ENCODE measurements at regions not wholly inside any gene's neighbourhood (a gene's known extent, or its start where the extent isn't known, plus 50 kb on each side); places are given as distances from the start of the nearest gene placed in this dataset.

GRCh38 chr5:158124606-158125316, 265.8 kb upstream of the CLINT1 start:
- no peaks in the 10 kb centered on the region for H3K27me3 ChIP-seq
- 92% methylated on average over 3 of the region's 3 CpGs for WGBS (ENCODE audit: low lambda C conversion rate, missing lambda C conversion rate)
- H3K4me1 ChIP-seq (ENCODE audit: insufficient read depth): peaks cover 7% of the 10 kb centered on the region
- no peaks in the 10 kb centered on the region for H3K36me3 ChIP-seq (replicated peaks; ENCODE audit: insufficient read depth, low read depth)
- H3K4me2 ChIP-seq: no peak overlapping the region
- H4K20me1 ChIP-seq (ENCODE audit: insufficient read depth, poor library complexity, severe bottlenecking): no peaks in the 10 kb centered on the region
- H3K9me3 ChIP-seq (ENCODE audit: low read depth): no peaks in the 10 kb centered on the region
- H2AFZ ChIP-seq: no peak overlapping the region
- TF ChIP-seq EZH2phosphoT487 (IDR thresholded peaks at IDR 0.05; ENCODE audit: low read depth, severe bottlenecking, unreplicated experiment): no peak
- TF ChIP-seq EZH2 (IDR thresholded peaks at IDR 0.05; ENCODE audit: borderline replicate concordance): no peak
- no peak for TF ChIP-seq CTCF (IDR thresholded peaks at IDR 0.05; ENCODE audit: poor library complexity)
- H3K79me2 ChIP-seq: no peaks in the 10 kb centered on the region
- H3K27ac ChIP-seq: no peak overlapping the region
- DNase-seq (ENCODE audit: low spot score): no peak
- no peaks in the 10 kb centered on the region for H3K9me2 ChIP-seq (replicated peaks; ENCODE audit: insufficient read depth)
- no peak overlapping the region for H3K4me3 ChIP-seq

- TF ChIP-seq EZH2phosphoT487 (IDR thresholded peaks at IDR 0.05; ENCODE audit: low read depth, severe bottlenecking, unreplicated experiment) (no peak), EZH2 (IDR thresholded peaks at IDR 0.05; ENCODE audit: borderline replicate concordance) (no peak), CTCF (IDR thresholded peaks at IDR 0.05; ENCODE audit: poor library complexity) (no peak)
- no peaks in the 10 kb centered on the region for H3K9me2 ChIP-seq (replicated peaks; ENCODE audit: insufficient read depth)
- H3K4me1 ChIP-seq (ENCODE audit: insufficient read depth): peaks cover 7% of the 10 kb centered on the region
- 79% methylated on average over 3 of the region's 3 CpGs for WGBS (ENCODE audit: low lambda C conversion rate, missing lambda C conversion rate)
- DNase-seq (ENCODE audit: low spot score): no peak
- H3K79me2 ChIP-seq: no peaks in the 10 kb centered on the region
- no peak overlapping the region for H3K4me3 ChIP-seq
- H3K36me3 ChIP-seq (replicated peaks; ENCODE audit: insufficient read depth, low read depth): no peaks in the 10 kb centered on the region
- H4K20me1 ChIP-seq (ENCODE audit: insufficient read depth, poor library complexity, severe bottlenecking): no peaks in the 10 kb centered on the region
- H3K9me3 ChIP-seq (ENCODE audit: low read depth): no peaks in the 10 kb centered on the region
- H3K4me2 ChIP-seq: no peak overlapping the region
- H3K27ac ChIP-seq: no peak overlapping the region
- H3K27me3 ChIP-seq: no peaks in the 10 kb centered on the region
- H2AFZ ChIP-seq: no peak overlapping the region
Observed at GRCh38 chr5:158123595-158123994, 264.6 kb upstream of the CLINT1 start.

- no peaks in the 10 kb centered on the region for H3K79me2 ChIP-seq
- H3K4me1 ChIP-seq (ENCODE audit: insufficient read depth): peaks cover 7% of the 10 kb centered on the region
- H3K27me3 ChIP-seq: no peaks in the 10 kb centered on the region
- no peak overlapping the region for H3K27ac ChIP-seq
- H2AFZ ChIP-seq: peak overlapping the region; percentile 32
- WGBS (ENCODE audit: low lambda C conversion rate, missing lambda C conversion rate): 83% methylated on average over 1 of the region's 1 CpG
- no peaks in the 10 kb centered on the region for H3K9me3 ChIP-seq (ENCODE audit: low read depth)
- H3K4me3 ChIP-seq: no peak overlapping the region
- DNase-seq (ENCODE audit: low spot score): no peak
- TF ChIP-seq EZH2 (IDR thresholded peaks at IDR 0.05; ENCODE audit: borderline replicate concordance) (no peak), EZH2phosphoT487 (IDR thresholded peaks at IDR 0.05; ENCODE audit: low read depth, severe bottlenecking, unreplicated experiment) (no peak), CTCF (IDR thresholded peaks at IDR 0.05; ENCODE audit: poor library complexity) (no peak)
- H3K36me3 ChIP-seq (replicated peaks; ENCODE audit: insufficient read depth, low read depth): no peaks in the 10 kb centered on the region
- no peak overlapping the region for H3K4me2 ChIP-seq
- no peaks in the 10 kb centered on the region for H4K20me1 ChIP-seq (ENCODE audit: insufficient read depth, poor library complexity, severe bottlenecking)
- no peaks in the 10 kb centered on the region for H3K9me2 ChIP-seq (replicated peaks; ENCODE audit: insufficient read depth)
Observed at GRCh38 chr5:158121678-158122077, 262.7 kb upstream of the CLINT1 start.
